HCT116 (cell line): ENCODE measurements at regions not wholly inside any gene's neighbourhood (a gene's known extent, or its start where the extent isn't known, plus 50 kb on each side); places are given as distances from the start of the nearest gene placed in this dataset.

ENCODE experiments used
- ATAC-seq: fragments of 200-7000 bp; cut with Tn5 transposase; 2 replicates; pipeline ENCODE4 v1.9.1; 2020; ENCODE audit warnings: mild to moderate bottlenecking, moderate library complexity
- BruUV-seq: library from RNA; stranded (reverse); fragments of 400-500 nt; replicated peaks from 2 replicates; lab custom pipeline; 2021; lab: Mats Ljungman, UMichigan
- CTCF ChIA-PET: fragments of 300-600 bp; sonication (Branson Sonifier 250); formaldehyde crosslinking; loops from one replicate; lab custom pipeline; 2021; ENCODE audit warnings: antibody characterized with exemption; lab: Charles Lee
- POLR2A ChIA-PET: fragments of 300-600, 350-600 bp; sonication (Branson Sonifier 250); formaldehyde crosslinking; loops from one replicate; lab custom pipeline; 2021; ENCODE audit warnings: antibody characterized with exemption; lab: Charles Lee
- RAD21 ChIA-PET, 2 experiments: fragments of 300-600 bp; sonication (Branson Sonifier 250); formaldehyde crosslinking; loops; one replicate each; lab custom pipeline; 2023; ENCODE audit warnings: low total read pairs in 2 of 2; ENCODE audit not compliant: uncharacterized antibody in 2 of 2, unreplicated experiment in 2 of 2, low non-redundant PET in 1 of 2; lab: Charles Lee
- DNase-seq: peaks from one replicate; pipeline ENCODE4 v3.0.0-alpha.2; 2010; ENCODE audit warnings: low read depth, low spot score
- H2AFZ ChIP-seq: fragments of 200-600 bp; shearing (Covaris generic), sonication (generic); 2 replicates; pipeline ENCODE4 v1.6.1; 2017; ENCODE audit warnings: low read depth, mixed run types, mixed read lengths, antibody characterized with exemption, low read length; ENCODE audit not compliant: poor library complexity, severe bottlenecking
- H3K27ac ChIP-seq: 2 replicates; pipeline ENCODE4 v1.5.1; 2012; ENCODE audit warnings: low read depth, low read length
- H3K27me3 ChIP-seq: fragments of 200-600 bp; sonication (generic); 2 replicates; pipeline ENCODE4 v1.6.1; 2016; ENCODE audit warnings: mixed run types, low read length, mixed read lengths; ENCODE audit not compliant: insufficient read depth
- H3K36me3 ChIP-seq, 2 experiments: fragments of 200-500 bp in 1 of 2; fragments of 200-600 bp in 1 of 2; sonication (Bioruptor generic) in 1 of 2; sonication (generic) in 1 of 2; 2 replicates each; pipeline versions ENCODE4 v1.5.1 to v1.6.1; 2014 to 2016; ENCODE audit warnings: low read length in 2 of 2, inconsistent platforms in 1 of 2, mixed read lengths in 1 of 2, mixed run types in 1 of 2; ENCODE audit not compliant: insufficient read depth in 2 of 2, control insufficient read depth in 1 of 2
- H3K4me1 ChIP-seq, 2 experiments: fragments of 200-600 bp in 1 of 2; sonication (generic) in 1 of 2; 2 replicates each; pipeline versions ENCODE4 v1.5.1 to v1.6.1; 2012 to 2017; ENCODE audit warnings: low read length in 2 of 2, inconsistent platforms in 1 of 2, mild to moderate bottlenecking in 1 of 2, mixed read lengths in 1 of 2, mixed run types in 1 of 2, moderate library complexity in 1 of 2; ENCODE audit not compliant: insufficient read depth in 2 of 2, control insufficient read depth in 1 of 2
- H3K4me2 ChIP-seq: fragments of 200-600 bp; sonication (generic); 2 replicates; pipeline ENCODE4 v1.6.1; 2017; ENCODE audit warnings: mixed run types, low read length, mixed read lengths
- H3K4me3 ChIP-seq, 2 experiments: fragments of 200-600 bp in 1 of 2; sonication (generic) in 1 of 2; replicated peaks in 1 of 2; 2 replicates each; pipeline ENCODE4 v1.5.1; 2011 to 2016; ENCODE audit warnings: low read length in 2 of 2, control low read depth in 1 of 2, low read depth in 1 of 2, mild to moderate bottlenecking in 1 of 2, mixed read lengths in 1 of 2, mixed run types in 1 of 2
- H3K79me2 ChIP-seq: fragments of 200-600 bp; sonication (generic); 2 replicates; pipeline ENCODE4 v1.6.1; 2017; ENCODE audit warnings: mild to moderate bottlenecking, mixed run types, low read length, moderate library complexity, mixed read lengths; ENCODE audit not compliant: insufficient read depth
- H3K9ac ChIP-seq: fragments of 200-600 bp; sonication (generic); 2 replicates; pipeline ENCODE4 v1.6.1; 2016; ENCODE audit warnings: low read length, mixed read lengths
- H3K9me2 ChIP-seq: fragments of 200-600 bp; sonication (generic), shearing (Covaris generic); 2 replicates; pipeline ENCODE4 v1.6.1; 2017; ENCODE audit warnings: mixed run types, mild to moderate bottlenecking, moderate library complexity; ENCODE audit not compliant: insufficient read depth
- H3K9me3 ChIP-seq, 2 experiments: fragments of 200-500 bp in 1 of 2; fragments of 200-600 bp in 1 of 2; sonication (Bioruptor generic) in 1 of 2; sonication (generic) in 1 of 2; 2 replicates each; pipeline ENCODE4 v1.6.1; 2014 to 2017; ENCODE audit warnings: low read length in 2 of 2, mixed read lengths in 2 of 2, inconsistent platforms in 1 of 2, low read depth in 1 of 2, mild to moderate bottlenecking in 1 of 2, mixed run types in 1 of 2, moderate library complexity in 1 of 2; ENCODE audit not compliant: control insufficient read depth in 1 of 2, insufficient read depth in 1 of 2
- H4K20me1 ChIP-seq: fragments of 200-600 bp; sonication (generic), shearing (Covaris generic); 2 replicates; pipeline ENCODE4 v1.6.1; 2017; ENCODE audit warnings: mixed run types, mild to moderate bottlenecking, moderate library complexity; ENCODE audit not compliant: insufficient read depth
- ATF3 ChIP-seq: IDR thresholded peaks from 2 replicates; pipeline ENCODE4 v1.6.1; 2012
- CEBPB ChIP-seq: IDR thresholded peaks from 2 replicates; pipeline ENCODE4 v1.6.1; 2012; ENCODE audit warnings: low read depth
- EGR1 ChIP-seq: IDR thresholded peaks from 2 replicates; pipeline ENCODE4 v1.6.1; 2012; ENCODE audit warnings: low read depth
- ELF1 ChIP-seq: IDR thresholded peaks from 2 replicates; pipeline ENCODE4 v1.6.1; 2012; ENCODE audit warnings: low read depth, borderline replicate concordance
- EZH2 ChIP-seq: fragments of 200-600 bp; sonication (generic); IDR thresholded peaks from 2 replicates; pipeline ENCODE4 v1.6.1; 2017; ENCODE audit warnings: antibody characterized with exemption, mixed run types
- EZH2phosphoT487 ChIP-seq: fragments of 200-600 bp; IDR thresholded peaks from 2 replicates; pipeline ENCODE4 v1.6.1; 2018; ENCODE audit warnings: antibody characterized with exemption, borderline replicate concordance
- FOSL1 ChIP-seq: IDR thresholded peaks from 2 replicates; pipeline ENCODE4 v1.6.1; 2012; ENCODE audit warnings: low read depth
- MAX ChIP-seq: IDR thresholded peaks from 2 replicates; pipeline ENCODE4 v1.6.1; 2012
- RAD21 ChIP-seq: IDR thresholded peaks from 2 replicates; pipeline ENCODE4 v1.6.1; 2012; ENCODE audit warnings: low read depth, mild to moderate bottlenecking
- REST ChIP-seq: IDR thresholded peaks from 2 replicates; pipeline ENCODE4 v1.6.1; 2012; ENCODE audit warnings: low read depth
- TCF7L2 ChIP-seq: IDR thresholded peaks from 2 replicates; pipeline ENCODE4 v1.7.0; 2011; ENCODE audit warnings: borderline replicate concordance, inconsistent platforms; ENCODE audit not compliant: insufficient read depth, insufficient read length; ENCODE audit errors: extremely low read depth
- YY1 ChIP-seq: IDR thresholded peaks from 2 replicates; pipeline ENCODE4 v1.6.1; 2011; ENCODE audit warnings: low read length, low read depth, moderate library complexity, mild to moderate bottlenecking; ENCODE audit not compliant: insufficient replicate concordance; ENCODE audit errors: extremely low read depth
- ZBTB33 ChIP-seq: IDR thresholded peaks from 2 replicates; pipeline ENCODE4 v1.6.1; 2011; ENCODE audit warnings: mild to moderate bottlenecking, low read length, moderate library complexity; ENCODE audit not compliant: insufficient replicate concordance; ENCODE audit errors: extremely low read depth
- ZFX ChIP-seq: fragments of 450-650 bp; IDR thresholded peaks from 2 replicates; pipeline ENCODE4 v1.6.1; 2017
- ZNF274 ChIP-seq: fragments of 200-500 bp; sonication (Bioruptor generic); IDR thresholded peaks from 2 replicates; pipeline ENCODE4 v1.6.1; 2014; ENCODE audit warnings: mild to moderate bottlenecking, low read depth, low read length, inconsistent platforms
- intact Hi-C: fragments of 100-400 bp; cut with micrococcal nuclease; formaldehyde crosslinking; loops from 2 replicates; pipeline ENCODE4 v1.10.0; 2022

GRCh38 chr4:1550122-1551070 is 133.7 kb downstream of the FAM53A start:
- intact Hi-C loops = no loop called here
- POLR2A ChIA-PET = no interaction called here
- no peak for ATAC-seq

More at GRCh38 chr4:1550122-1551070, 133.7 kb downstream of the FAM53A start:
- Histone ChIP-seq H4K20me1 (no peaks in the 10 kb centered on the region), H3K9me2 (no peaks in the 10 kb centered on the region), H3K4me3 (no peak overlapping the region), H3K9me3 (no peaks in the 10 kb centered on the region), H3K79me2 (no peaks in the 10 kb centered on the region), H3K9ac (no peak overlapping the region), H3K4me2 (no peak overlapping the region), H3K27ac (no peak overlapping the region), H3K36me3 (no peaks in the 10 kb centered on the region), H3K4me1 (peaks cover 0 to 8% of the 10 kb centered on the region in 2 experiments; a peak in 2 of 4 replicates), H3K27me3 (no peaks in the 10 kb centered on the region), H2AFZ (no peak overlapping the region)
- DNase-seq = no peak
- TF ChIP-seq ELF1 (no peak), MAX (no peak), RAD21 (no peak), REST (no peak), TCF7L2 (no peak), ZNF274 (no peak), ZBTB33 (no peak), EZH2phosphoT487 (no peak), ATF3 (no peak), EGR1 (no peak), FOSL1 (no peak), EZH2 (no peak), CEBPB (no peak), YY1 (no peak), ZFX (no peak)
- ChIA-PET CTCF (interaction anchor here (1.5 kb wide), 1 partner anchor 16 kb away, joined by 5 read pairs; no protein-coding TSS in a partner anchor), RAD21 (no interaction called here)
- BruUV-seq = no TSS peak
